GM21723 (cell line): ENCODE measurements at regions not wholly inside any gene's neighbourhood (a gene's known extent, or its start where the extent isn't known, plus 50 kb on each side); places are given as distances from the start of the nearest gene placed in this dataset.

ENCODE experiments used
- ATAC-seq: cut with Tn5 transposase; IDR thresholded peaks from one replicate; pipeline ENCODE4 v1.9.1; 2021; ENCODE audit warnings: mild to moderate bottlenecking, moderate library complexity; ENCODE audit not compliant: unreplicated experiment

- ATAC-seq, result peak; percentile 99
Observed at GRCh38 chr11:15650105-15650938, 535.6 kb downstream of the INSC start.

DNA sequence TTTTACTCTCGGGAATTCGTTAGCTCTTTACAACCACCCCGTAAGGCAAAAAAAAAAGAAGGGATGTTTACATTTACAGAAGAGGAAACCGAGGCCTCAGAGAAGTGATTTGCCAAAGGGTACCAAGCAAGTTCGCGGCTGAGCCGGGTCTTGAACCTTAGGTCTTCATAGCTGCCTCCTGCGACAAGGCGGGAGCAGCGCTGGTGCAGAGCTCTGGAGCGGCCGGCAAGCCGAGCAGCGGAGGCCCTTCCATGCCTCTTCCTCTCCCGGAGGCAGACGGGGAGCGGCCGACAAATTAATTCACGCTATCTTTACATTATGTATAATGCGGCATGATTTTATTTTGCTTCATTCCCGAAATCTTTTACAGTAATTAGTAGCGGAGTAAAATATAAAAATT is 536.3 kb downstream of the INSC start:
- ATAC-seq, result no peak

GRCh38 chr11:15651816-15652215 is 537.1 kb downstream of the INSC start:
- no peak for ATAC-seq

DNA sequence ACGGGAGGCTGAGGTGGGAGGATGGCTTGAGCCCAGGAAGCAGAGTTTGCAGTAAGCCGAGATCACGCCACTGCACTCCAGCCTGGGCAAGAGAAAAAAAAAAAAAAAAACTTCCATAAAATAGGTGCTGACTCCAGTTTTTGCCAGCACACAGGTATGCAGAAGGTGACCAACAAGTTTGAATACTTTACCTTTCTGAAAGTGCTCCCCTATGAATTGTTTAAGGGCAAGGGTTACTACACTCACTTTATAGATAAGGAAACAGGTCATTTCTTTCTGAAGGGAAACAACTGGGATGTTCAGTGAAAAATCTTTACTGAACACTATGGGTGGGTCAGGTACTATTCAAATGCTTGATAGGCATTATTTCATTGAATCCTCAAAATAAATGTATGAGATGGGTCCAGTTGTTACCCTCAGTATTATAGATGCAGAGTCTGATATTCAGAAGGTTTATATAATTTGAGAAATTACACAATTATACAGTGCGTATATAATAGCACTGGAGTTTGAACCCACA is 538.5 kb downstream of the INSC start:
- no peak for ATAC-seq

DNA sequence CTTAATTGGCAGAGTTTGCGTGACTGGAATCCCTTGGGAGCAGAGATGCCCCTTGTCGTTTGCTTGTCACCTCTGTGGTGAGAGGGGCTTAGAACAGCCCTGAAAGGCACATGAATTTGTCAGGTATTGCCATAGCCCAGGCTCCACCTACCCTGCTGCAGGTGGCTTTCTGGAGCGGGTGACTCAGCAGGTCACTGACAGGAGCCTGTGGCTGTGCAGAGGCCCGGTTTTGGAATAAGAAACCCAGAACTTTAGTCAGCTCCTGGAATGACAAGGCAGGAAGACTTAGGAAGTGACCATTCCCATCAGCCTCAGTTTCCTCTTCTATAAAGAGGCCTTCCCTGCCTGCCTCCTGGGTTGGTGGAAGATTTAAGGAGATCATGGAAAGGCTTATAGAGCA is 539.7 kb downstream of the INSC start:
- no peak for ATAC-seq

DNA sequence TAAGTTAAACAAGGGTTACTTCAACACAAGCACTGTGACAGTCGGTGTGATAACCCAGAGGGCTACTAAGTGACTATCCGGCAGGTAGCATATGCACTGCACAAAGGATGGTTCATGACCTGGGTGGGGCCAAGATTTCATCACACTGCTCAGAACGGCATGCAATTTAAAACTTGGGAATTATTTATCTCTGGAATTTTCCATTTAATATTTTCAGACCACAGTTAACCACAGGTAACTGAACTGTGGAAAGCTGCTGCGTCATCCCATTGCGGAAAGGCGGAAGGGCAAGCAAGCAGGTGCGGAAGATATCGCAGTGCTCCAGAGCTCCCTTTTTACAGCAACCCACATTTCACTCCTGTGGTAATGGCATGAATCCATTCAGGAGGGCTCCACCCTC is 540.8 kb downstream of the INSC start:
- ATAC-seq, result no peak

GRCh38 chr11:15657264-15657663 is 542.5 kb downstream of the INSC start:
- ATAC-seq, result no peak

- ATAC-seq, result no peak
Observed at GRCh38 chr11:15660496-15660895, 545.8 kb downstream of the INSC start.

- ATAC-seq, result no peak
Observed at GRCh38 chr11:15662285-15662684, 547.6 kb downstream of the INSC start.

DNA sequence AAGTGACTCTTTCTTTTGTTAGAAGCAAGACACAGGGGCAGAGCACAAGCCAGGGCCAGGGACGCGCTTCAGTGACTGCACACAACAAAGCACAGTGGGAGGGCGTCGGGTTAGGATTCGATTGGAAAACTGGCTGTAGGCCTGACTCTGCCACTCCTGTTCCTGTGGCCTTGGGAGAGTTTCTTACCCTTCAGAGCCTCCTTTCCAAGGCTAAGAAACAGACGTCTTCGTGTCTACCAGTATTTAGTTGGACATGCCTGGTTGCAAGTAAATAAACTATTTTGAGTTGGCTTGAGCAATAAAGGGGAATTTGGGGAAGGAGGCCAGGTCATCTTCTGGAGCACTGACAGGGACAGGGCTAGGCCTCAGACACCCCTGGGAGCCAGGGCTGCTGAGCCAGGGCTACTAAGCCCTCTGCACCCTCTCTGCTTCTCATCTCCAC is 549.1 kb downstream of the INSC start:
- no peak for ATAC-seq

DNA sequence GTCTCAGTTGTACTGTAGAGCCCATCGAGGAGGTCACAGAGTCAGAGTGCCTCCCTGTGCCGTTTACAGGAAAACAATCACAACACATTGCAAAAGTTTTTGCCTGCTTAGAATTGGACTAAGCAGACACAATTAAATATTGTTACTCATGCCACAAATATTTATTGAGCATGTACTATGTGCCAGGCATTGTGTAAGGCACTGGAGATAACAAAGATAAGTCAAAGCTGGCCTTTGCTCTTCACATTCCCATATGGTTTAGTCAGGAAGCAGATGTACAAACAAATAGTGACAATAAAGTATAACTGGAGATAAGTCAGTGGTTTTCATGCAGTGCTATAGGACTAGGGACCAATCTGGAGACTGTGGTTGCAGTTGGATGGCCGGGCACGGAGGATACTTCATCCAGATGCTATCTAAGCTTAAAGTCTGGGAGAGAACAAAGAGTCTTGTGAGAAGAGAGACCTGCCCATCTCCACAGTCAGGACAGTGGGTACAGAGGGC is 550.7 kb downstream of the INSC start:
- no peak for ATAC-seq

DNA sequence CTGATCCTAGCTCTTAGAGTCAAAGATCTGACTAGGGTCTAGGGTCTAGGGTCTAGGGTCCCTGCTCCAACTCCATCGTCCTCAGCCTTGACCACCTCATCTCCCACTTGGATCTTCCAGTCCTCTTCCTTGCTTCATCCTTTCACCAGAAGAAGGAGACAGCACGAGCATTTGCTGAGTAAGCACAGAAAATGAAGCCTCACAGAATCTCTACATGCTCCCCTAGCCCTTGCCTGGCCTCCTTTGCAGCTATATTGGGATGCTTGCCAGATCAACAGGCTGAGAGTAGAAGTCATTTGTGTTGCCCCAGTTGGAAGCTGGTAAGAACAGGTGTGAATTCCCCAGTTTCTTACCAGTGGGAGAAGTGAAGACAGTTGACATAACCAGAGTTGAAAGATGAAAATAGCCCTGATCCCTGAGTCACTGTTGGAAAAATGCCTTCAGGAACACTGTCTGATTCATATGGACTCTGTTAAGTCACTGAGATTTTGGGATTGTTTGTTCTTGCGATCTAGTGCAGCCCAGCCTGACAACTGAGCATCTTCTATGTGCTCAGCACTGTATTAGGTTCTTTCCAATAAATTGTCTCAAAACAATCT is 552.5 kb downstream of the INSC start:
- no peak for ATAC-seq

- no peak for ATAC-seq
Observed at GRCh38 chr11:15668718-15669117, 554.0 kb downstream of the INSC start.

DNA sequence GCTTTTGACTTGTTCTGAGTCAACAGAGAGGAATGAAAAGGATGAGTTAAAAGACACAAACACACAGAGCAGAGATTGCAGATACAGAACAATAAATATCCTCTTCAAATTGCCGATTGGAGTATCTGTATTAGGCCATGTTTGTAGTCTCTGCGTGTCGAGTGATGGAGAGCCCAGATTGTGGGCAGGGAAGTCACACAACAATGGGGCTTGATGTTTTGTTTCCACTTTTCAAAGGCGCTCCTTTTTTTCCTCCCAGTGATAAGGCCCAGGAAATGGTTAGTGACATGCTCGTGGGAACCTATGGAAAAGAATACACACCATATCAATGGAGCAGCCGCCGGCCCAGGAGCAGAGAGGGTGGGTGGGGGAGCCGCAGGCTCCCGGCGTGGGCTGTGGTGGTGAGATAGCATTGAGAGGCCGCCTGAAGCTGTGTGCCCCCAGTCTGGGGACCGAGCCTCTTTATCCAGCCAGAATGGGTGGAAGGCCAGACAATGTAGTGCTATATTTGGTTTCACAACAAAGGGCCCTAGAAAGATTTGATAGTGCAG is 555.9 kb downstream of the INSC start:
- no peak for ATAC-seq

DNA sequence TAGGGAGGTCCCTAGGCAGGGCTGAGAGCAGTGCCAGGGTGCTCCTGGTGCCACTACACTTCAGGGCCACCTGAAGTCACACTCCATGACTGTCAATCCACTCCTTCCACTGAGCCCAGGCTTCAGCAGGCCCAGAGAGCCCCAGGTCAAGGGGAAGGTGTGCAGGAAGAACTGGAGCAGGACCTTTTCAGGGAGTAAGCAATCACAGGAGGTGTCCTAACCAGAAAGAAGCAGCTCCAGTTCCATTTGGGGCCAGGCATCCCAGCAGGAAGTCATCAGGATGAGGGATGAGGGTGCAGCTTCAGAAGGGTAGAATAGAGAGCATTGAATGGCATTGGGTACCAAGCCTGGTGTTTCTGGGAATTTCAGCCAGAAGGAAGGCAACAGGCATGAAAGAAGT is 556.5 kb downstream of the INSC start:
- ATAC-seq, result no peak

GRCh38 chr11:15672825-15673224 is 558.1 kb downstream of the INSC start:
- no peak for ATAC-seq

GRCh38 chr11:15673408-15673831 is 558.7 kb downstream of the INSC start:
- no peak for ATAC-seq

DNA sequence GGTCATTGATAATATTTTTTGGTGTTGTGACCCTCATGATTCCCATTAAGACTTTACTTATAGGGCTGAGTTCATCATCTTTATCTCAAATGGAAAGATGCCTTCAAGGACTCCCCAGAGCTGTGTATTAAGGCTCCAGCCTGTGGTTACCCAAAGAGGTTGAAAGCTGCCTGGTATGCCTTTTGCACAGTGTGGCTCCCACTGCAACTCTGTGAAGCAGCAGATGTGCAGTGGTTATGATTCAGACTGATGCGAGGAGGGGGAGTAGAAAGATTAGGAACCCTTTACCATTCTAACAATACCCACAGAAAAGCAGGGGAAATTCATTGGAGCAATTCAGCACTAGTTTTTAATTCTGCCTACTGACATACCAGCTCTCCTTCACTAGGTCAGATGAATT is 560.0 kb downstream of the INSC start:
- no peak for ATAC-seq

- ATAC-seq, result no peak
Observed at GRCh38 chr11:15675683-15676082, 561.0 kb downstream of the INSC start.

- ATAC-seq, result no peak
Observed at GRCh38 chr11:15677181-15677580, 562.5 kb downstream of the INSC start.

- ATAC-seq, result no peak
Observed at GRCh38 chr11:15683528-15683927, 568.8 kb downstream of the INSC start.

GRCh38 chr11:15685306-15685705 is 570.6 kb downstream of the INSC start:
- ATAC-seq, result no peak
